ENCODE measurements at regions not wholly inside any gene's neighbourhood (a gene's known extent, or its start where the extent isn't known, plus 50 kb on each side); places are given as distances from the start of the nearest gene placed in this dataset.

DNA sequence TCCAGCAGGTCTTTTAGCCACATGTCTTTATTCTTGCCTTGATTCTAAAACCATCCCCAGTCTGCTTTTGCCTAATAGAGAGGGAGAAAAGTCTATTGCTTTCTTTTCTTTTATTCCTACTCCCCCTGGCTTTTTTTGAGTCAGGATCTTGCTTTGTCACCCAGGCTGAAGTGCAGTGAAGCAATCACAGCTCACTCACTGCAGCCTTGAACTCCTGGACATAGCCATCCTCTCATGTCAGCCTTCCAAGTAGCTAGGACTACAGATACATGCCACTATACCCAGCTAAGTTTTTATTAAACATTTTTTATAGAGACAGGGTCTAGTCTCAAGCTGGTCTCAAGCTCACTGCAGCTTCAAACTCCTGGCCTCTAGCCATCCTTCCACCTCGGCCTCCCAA is 72.5 kb upstream of the PAXBP1 start:
- TF ChIP-seq EZH2 (IDR thresholded peaks at IDR 0.05; ENCODE audit: low read depth): no peak
- TF ChIP-seq, protein P1, sequence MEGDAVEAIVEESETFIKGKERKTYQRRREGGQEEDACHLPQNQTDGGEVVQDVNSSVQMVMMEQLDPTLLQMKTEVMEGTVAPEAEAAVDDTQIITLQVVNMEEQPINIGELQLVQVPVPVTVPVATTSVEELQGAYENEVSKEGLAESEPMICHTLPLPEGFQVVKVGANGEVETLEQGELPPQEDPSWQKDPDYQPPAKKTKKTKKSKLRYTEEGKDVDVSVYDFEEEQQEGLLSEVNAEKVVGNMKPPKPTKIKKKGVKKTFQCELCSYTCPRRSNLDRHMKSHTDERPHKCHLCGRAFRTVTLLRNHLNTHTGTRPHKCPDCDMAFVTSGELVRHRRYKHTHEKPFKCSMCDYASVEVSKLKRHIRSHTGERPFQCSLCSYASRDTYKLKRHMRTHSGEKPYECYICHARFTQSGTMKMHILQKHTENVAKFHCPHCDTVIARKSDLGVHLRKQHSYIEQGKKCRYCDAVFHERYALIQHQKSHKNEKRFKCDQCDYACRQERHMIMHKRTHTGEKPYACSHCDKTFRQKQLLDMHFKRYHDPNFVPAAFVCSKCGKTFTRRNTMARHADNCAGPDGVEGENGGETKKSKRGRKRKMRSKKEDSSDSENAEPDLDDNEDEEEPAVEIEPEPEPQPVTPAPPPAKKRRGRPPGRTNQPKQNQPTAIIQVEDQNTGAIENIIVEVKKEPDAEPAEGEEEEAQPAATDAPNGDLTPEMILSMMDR (conservative IDR thresholded peaks at IDR 0.05): no peak
